ENCODE measurements at regions not wholly inside any gene's neighbourhood (a gene's known extent, or its start where the extent isn't known, plus 50 kb on each side); places are given as distances from the start of the nearest gene placed in this dataset.
"Not testable (repeated sequence)": the region's sequence is repeated elsewhere in the genome, so short reads cannot be mapped to it uniquely, and the experiment has no call there.

GRCh38 chr4:31246856-31247255 lies 526.7 kb downstream of the PCDH7 start:
- TF ChIP-seq CTCF (IDR thresholded peaks at IDR 0.05; ENCODE audit: low read length) (no peak), EZH2 (IDR thresholded peaks at IDR 0.05; ENCODE audit: borderline replicate concordance, low read length) (no peak)
- Histone ChIP-seq H3K9me2 (ENCODE audit: low read depth, low read length) (no peaks in the 10 kb centered on the region), H3K4me1 (ENCODE audit: insufficient read depth, low read length, severe bottlenecking) (no peaks in the 10 kb centered on the region), H3K36me3 (ENCODE audit: insufficient read depth, low read length) (no peaks in the 10 kb centered on the region), H3K27me3 (ENCODE audit: insufficient read depth, low read length) (no peaks in the 10 kb centered on the region), H3K4me3 (ENCODE audit: low read depth, low read length, poor library complexity, severe bottlenecking) (no peak overlapping the region), H3K4me2 (ENCODE audit: low read length) (no peak overlapping the region), H3K9ac (ENCODE audit: low read length) (no peak overlapping the region), H3K79me2 (ENCODE audit: insufficient read depth, low read length) (no peaks in the 10 kb centered on the region), H2AFZ (ENCODE audit: low read length) (no peak overlapping the region), H3F3A (ENCODE audit: insufficient read depth, low read length) (no peaks in the 10 kb centered on the region), H3K27ac (ENCODE audit: low read depth, low read length, poor library complexity, severe bottlenecking) (no peak overlapping the region), H3K9me3 (ENCODE audit: low read length) (no peaks in the 10 kb centered on the region), H4K20me1 (ENCODE audit: insufficient read depth, low read length) (no peaks in the 10 kb centered on the region)

- no peak for TF ChIP-seq CTCF (IDR thresholded peaks at IDR 0.05; ENCODE audit: low read length)
- TF ChIP-seq EZH2 (IDR thresholded peaks at IDR 0.05; ENCODE audit: borderline replicate concordance, low read length), result no peak
- H4K20me1 ChIP-seq (ENCODE audit: insufficient read depth, low read length), result no peaks in the 10 kb centered on the region
- H3F3A ChIP-seq (ENCODE audit: insufficient read depth, low read length), result no peaks in the 10 kb centered on the region
- H3K36me3 ChIP-seq (ENCODE audit: insufficient read depth, low read length), result no peaks in the 10 kb centered on the region
- H3K4me1 ChIP-seq (ENCODE audit: insufficient read depth, low read length, severe bottlenecking), result no peaks in the 10 kb centered on the region
- H3K79me2 ChIP-seq (ENCODE audit: insufficient read depth, low read length), result no peaks in the 10 kb centered on the region
- no peak overlapping the region for H3K4me3 ChIP-seq (ENCODE audit: low read depth, low read length, poor library complexity, severe bottlenecking)
- no peak overlapping the region for H3K27ac ChIP-seq (ENCODE audit: low read depth, low read length, poor library complexity, severe bottlenecking)
- no peaks in the 10 kb centered on the region for H3K9me2 ChIP-seq (ENCODE audit: low read depth, low read length)
- H3K4me2 ChIP-seq (ENCODE audit: low read length), result no peak overlapping the region
- H3K9ac ChIP-seq (ENCODE audit: low read length), result no peak overlapping the region
- no peaks in the 10 kb centered on the region for H3K9me3 ChIP-seq (ENCODE audit: low read length)
- no peaks in the 10 kb centered on the region for H3K27me3 ChIP-seq (ENCODE audit: insufficient read depth, low read length)
- no peak overlapping the region for H2AFZ ChIP-seq (ENCODE audit: low read length)
These were observed 539.0 kb downstream of the PCDH7 start for GRCh38 chr4:31259119-31259518.

GRCh38 chr4:31261632-31262031 lies 541.5 kb downstream of the PCDH7 start:
- Histone ChIP-seq H3K4me2 (ENCODE audit: low read length) (no peak overlapping the region), H3K27ac (ENCODE audit: low read depth, low read length, poor library complexity, severe bottlenecking) (no peak overlapping the region), H3K9ac (ENCODE audit: low read length) (no peak overlapping the region), H3K9me3 (ENCODE audit: low read length) (no peaks in the 10 kb centered on the region), H3K4me3 (ENCODE audit: low read depth, low read length, poor library complexity, severe bottlenecking) (no peak overlapping the region), H2AFZ (ENCODE audit: low read length) (no peak overlapping the region), H3K79me2 (ENCODE audit: insufficient read depth, low read length) (no peaks in the 10 kb centered on the region), H3K36me3 (ENCODE audit: insufficient read depth, low read length) (no peaks in the 10 kb centered on the region), H3K27me3 (ENCODE audit: insufficient read depth, low read length) (no peaks in the 10 kb centered on the region), H4K20me1 (ENCODE audit: insufficient read depth, low read length) (no peaks in the 10 kb centered on the region), H3K4me1 (ENCODE audit: insufficient read depth, low read length, severe bottlenecking) (no peaks in the 10 kb centered on the region), H3K9me2 (ENCODE audit: low read depth, low read length) (no peaks in the 10 kb centered on the region), H3F3A (ENCODE audit: insufficient read depth, low read length) (no peaks in the 10 kb centered on the region)
- TF ChIP-seq CTCF (IDR thresholded peaks at IDR 0.05; ENCODE audit: low read length), result no peak
- TF ChIP-seq EZH2 (IDR thresholded peaks at IDR 0.05; ENCODE audit: borderline replicate concordance, low read length), result no peak

GRCh38 chr4:31266094-31266493 lies 545.9 kb downstream of the PCDH7 start:
- not testable (repeated sequence) for H3K79me2 ChIP-seq (ENCODE audit: insufficient read depth, low read length); H3K4me2 ChIP-seq (ENCODE audit: low read length); H3K36me3 ChIP-seq (ENCODE audit: insufficient read depth, low read length); H3K9me2 ChIP-seq (ENCODE audit: low read depth, low read length); H3K27ac ChIP-seq (ENCODE audit: low read depth, low read length, poor library complexity, severe bottlenecking); H3K4me3 ChIP-seq (ENCODE audit: low read depth, low read length, poor library complexity, severe bottlenecking); H3K4me1 ChIP-seq (ENCODE audit: insufficient read depth, low read length, severe bottlenecking); H4K20me1 ChIP-seq (ENCODE audit: insufficient read depth, low read length); H3K9ac ChIP-seq (ENCODE audit: low read length); H2AFZ ChIP-seq (ENCODE audit: low read length); H3F3A ChIP-seq (ENCODE audit: insufficient read depth, low read length); H3K9me3 ChIP-seq (ENCODE audit: low read length); H3K27me3 ChIP-seq (ENCODE audit: insufficient read depth, low read length)

All from OCI-LY1 (cell line).